ENCODE measurements at regions not wholly inside any gene's neighbourhood (a gene's known extent, or its start where the extent isn't known, plus 50 kb on each side); places are given as distances from the start of the nearest gene placed in this dataset.
"Not testable (repeated sequence)": the region's sequence is repeated elsewhere in the genome, so short reads cannot be mapped to it uniquely, and the experiment has no call there.

DNA sequence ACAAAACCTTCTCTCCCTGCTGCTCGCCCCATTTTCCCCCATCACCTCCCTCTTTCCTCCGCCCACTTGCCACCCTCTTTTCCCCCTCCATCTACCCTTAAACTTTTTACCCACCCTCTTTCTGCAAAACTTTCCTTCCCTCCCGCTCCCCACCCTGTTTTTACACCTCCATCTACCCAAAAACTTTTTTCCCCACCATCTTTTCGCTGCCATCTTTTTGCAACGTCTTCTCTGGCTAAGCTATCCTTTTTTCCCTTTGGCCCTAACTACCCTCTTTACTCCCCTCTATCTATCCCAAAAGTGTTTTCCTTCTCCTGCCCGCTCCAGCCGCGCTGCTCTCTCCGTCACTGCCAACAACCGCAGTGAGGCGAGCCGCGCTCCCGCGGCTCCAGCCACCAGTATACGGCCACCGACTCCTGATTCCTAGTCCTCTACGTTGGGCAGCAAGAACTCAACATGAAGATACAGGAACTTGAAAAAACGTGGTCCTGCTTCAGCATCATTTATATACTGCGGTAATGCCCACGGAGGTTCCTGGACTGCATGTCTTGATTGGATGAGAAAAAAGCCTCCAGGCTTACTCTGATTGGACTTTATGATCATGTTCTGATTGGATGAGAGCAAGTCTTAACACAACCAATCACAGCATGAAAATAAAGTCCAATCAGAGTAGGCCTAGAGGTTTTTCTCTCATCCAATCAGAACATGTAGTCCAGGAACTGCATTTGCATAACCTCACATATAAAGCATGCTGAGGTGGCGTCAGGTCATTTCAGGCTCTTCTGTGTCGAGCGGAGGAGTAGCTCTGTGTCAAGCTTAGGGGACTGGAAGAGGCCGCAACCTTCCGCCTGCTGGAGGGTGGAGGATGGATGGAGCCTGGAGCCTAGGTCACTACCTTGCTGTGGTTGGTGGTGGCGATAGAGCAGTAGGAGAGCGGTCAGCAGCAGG lies 79.9 kb upstream of the KCNJ18 start:
- TF ChIP-seq, protein P1, sequence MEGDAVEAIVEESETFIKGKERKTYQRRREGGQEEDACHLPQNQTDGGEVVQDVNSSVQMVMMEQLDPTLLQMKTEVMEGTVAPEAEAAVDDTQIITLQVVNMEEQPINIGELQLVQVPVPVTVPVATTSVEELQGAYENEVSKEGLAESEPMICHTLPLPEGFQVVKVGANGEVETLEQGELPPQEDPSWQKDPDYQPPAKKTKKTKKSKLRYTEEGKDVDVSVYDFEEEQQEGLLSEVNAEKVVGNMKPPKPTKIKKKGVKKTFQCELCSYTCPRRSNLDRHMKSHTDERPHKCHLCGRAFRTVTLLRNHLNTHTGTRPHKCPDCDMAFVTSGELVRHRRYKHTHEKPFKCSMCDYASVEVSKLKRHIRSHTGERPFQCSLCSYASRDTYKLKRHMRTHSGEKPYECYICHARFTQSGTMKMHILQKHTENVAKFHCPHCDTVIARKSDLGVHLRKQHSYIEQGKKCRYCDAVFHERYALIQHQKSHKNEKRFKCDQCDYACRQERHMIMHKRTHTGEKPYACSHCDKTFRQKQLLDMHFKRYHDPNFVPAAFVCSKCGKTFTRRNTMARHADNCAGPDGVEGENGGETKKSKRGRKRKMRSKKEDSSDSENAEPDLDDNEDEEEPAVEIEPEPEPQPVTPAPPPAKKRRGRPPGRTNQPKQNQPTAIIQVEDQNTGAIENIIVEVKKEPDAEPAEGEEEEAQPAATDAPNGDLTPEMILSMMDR (IDR thresholded peaks at IDR 0.05) = not testable (repeated sequence)
- TF ChIP-seq POLR2A (IDR thresholded peaks at IDR 0.05) = not testable (repeated sequence)

Data from uterus (tissue), 2 donors.